Right lung (tissue), 2 donors: ENCODE measurements at regions not wholly inside any gene's neighbourhood (a gene's known extent, or its start where the extent isn't known, plus 50 kb on each side); places are given as distances from the start of the nearest gene placed in this dataset.

Source experiments
- DNase-seq, 2 donors: peaks; one replicate each; pipeline ENCODE4 v3.0.0-alpha.2; 2013

- no peak for DNase-seq
Measured at GRCh38 chr18:25810736-25811135, 279.7 kb downstream of the SS18 start.

GRCh38 chr18:25805939-25806338, 284.5 kb downstream of the SS18 start:
- no peak for DNase-seq

GRCh38 chr18:25805323-25805722, 285.1 kb downstream of the SS18 start:
- peak; percentile 77 to 83 for DNase-seq

- DNase-seq = no peak
Measured at GRCh38 chr18:25799231-25799630, 291.2 kb downstream of the SS18 start.

GRCh38 chr18:25798046-25798445, 292.4 kb downstream of the SS18 start:
- DNase-seq = no peak

GRCh38 chr18:25795213-25795612, 295.2 kb downstream of the SS18 start:
- peak; percentile 29 to 39 for DNase-seq

- no peak for DNase-seq
Measured at GRCh38 chr18:25787276-25787675, 303.1 kb downstream of the SS18 start.

- no peak for DNase-seq
Measured at GRCh38 chr18:25786758-25787157, 303.7 kb downstream of the SS18 start.

- DNase-seq = no peak
Measured at GRCh38 chr18:25780105-25780504, 310.3 kb downstream of the SS18 start.

- DNase-seq = no peak
Measured at GRCh38 chr18:25771796-25772195, 318.6 kb downstream of the SS18 start.

GRCh38 chr18:25764777-25765176, 325.6 kb downstream of the SS18 start:
- DNase-seq = no peak

GRCh38 chr18:25759111-25759510, 331.3 kb downstream of the SS18 start:
- DNase-seq = no peak

- no peak for DNase-seq
Measured at GRCh38 chr18:25743646-25744151, 346.7 kb downstream of the SS18 start.

GRCh38 chr18:25739376-25739775, 351.0 kb downstream of the SS18 start:
- no peak for DNase-seq

- DNase-seq = no peak
Measured at GRCh38 chr18:25737710-25738311, 352.6 kb downstream of the SS18 start.

- no peak for DNase-seq
Measured at GRCh38 chr18:25736516-25736915, 353.9 kb downstream of the SS18 start.

- DNase-seq = no peak
Measured at GRCh38 chr18:25735459-25735858, 355.0 kb downstream of the SS18 start.

GRCh38 chr18:25734336-25734735, 356.1 kb downstream of the SS18 start:
- DNase-seq = no peak

GRCh38 chr18:25732862-25733261, 357.6 kb downstream of the SS18 start:
- DNase-seq = no peak

GRCh38 chr18:25729072-25729471, 361.3 kb downstream of the SS18 start:
- DNase-seq = no peak

- DNase-seq = no peak
Measured at GRCh38 chr18:25727281-25727985, 363.0 kb downstream of the SS18 start.

GRCh38 chr18:25726298-25726697, 364.1 kb downstream of the SS18 start:
- DNase-seq = no peak

- no peak for DNase-seq
Measured at GRCh38 chr18:25725501-25725900, 364.9 kb downstream of the SS18 start.

- DNase-seq = no peak
Measured at GRCh38 chr18:25724997-25725396, 365.4 kb downstream of the SS18 start.
